GM20431 (cell line): ENCODE measurements at regions not wholly inside any gene's neighbourhood (a gene's known extent, or its start where the extent isn't known, plus 50 kb on each side); places are given as distances from the start of the nearest gene placed in this dataset.

Experiments used
- in situ Hi-C: fragments of 300-500 bp; cut with MseI, MboI; formaldehyde crosslinking; loops from one replicate; pipeline ENCODE4 v1.15.0; 2020; ENCODE audit warnings: low sequenced_read_pairs; ENCODE audit not compliant: unreplicated experiment

DNA sequence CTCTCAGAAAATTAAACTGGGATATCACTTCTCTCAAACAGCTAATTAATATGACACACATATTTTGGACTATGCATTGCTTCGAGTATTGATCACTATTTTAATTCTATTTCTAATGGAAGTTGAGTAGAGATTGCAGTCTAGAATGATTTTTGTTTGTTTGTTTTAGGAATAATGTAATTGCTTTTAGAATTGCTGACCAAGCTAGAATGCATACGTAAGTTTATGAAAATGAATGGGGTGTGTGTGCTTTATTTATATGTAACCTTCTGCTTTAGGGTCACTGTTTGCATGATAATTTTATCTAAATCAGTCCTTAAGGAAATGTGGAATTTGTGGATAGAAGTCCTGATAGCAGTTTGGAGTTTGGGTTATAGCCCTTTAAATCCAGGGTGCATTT lies 371.4 kb downstream of the NR2F2 start:
- in situ Hi-C loops = loop anchor here (25.0 kb wide), 1 partner anchor 110 kb away; no protein-coding TSS in a partner anchor

GRCh38 chr15:96702589-96702988 lies 372.1 kb downstream of the NR2F2 start:
- in situ Hi-C loops = loop anchor here (25.0 kb wide), 1 partner anchor 110 kb away; no protein-coding TSS in a partner anchor

DNA sequence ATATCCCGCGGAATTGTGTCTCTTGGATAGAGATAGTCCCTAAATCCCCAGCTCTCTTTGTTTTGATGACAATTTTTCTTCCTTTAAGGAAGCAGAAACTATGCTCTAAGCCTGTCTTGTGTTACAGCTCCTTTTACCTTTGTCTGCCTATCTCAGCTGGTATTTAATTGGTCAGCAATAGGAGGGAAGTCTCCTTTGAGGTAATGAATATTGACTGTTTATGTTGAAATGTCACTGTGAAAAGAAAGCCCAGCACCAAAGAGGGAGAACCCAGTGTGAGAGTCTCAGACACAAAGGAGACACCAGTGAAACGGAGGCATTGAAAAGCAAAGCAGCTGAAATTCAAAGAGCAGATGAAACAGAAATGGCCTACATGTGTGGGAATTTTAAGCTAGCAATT lies 372.6 kb downstream of the NR2F2 start:
- in situ Hi-C loops = loop anchor here (25.0 kb wide), 1 partner anchor 109 kb away; no protein-coding TSS in a partner anchor

- in situ Hi-C loops = loop anchor here (25.0 kb wide), 1 partner anchor 108 kb away; no protein-coding TSS in a partner anchor
Measured at GRCh38 chr15:96703794-96704550, 373.5 kb downstream of the NR2F2 start.

DNA sequence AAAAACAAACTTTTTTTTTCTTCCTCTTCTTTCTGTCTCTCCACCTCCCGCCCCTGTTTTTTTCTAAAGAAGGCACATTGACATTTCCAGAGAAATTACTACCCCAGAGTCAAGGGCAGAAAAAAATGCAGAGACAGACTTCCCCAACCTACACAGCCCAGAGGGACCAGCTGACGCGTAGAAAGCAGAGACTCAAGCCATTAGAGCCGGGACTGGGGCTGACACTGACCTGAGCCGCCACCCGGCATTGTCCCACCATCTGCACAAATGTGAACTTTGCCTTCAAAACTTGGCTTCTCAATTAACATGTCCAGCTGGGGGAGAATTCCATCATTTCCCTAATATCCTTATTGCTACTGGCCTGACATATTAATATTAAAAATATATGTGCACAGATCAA lies 385.6 kb downstream of the NR2F2 start:
- in situ Hi-C loops = loop anchor here (25.0 kb wide), 1 partner anchor 96 kb away; no protein-coding TSS in a partner anchor

- in situ Hi-C loops = loop anchor here (25.0 kb wide), 1 partner anchor 96 kb away; no protein-coding TSS in a partner anchor
Measured at GRCh38 chr15:96716478-96716877, 386.0 kb downstream of the NR2F2 start.

GRCh38 chr15:96720251-96720650 lies 389.8 kb downstream of the NR2F2 start:
- in situ Hi-C loops = loop anchor here (25.0 kb wide), 1 partner anchor 92 kb away; no protein-coding TSS in a partner anchor

DNA sequence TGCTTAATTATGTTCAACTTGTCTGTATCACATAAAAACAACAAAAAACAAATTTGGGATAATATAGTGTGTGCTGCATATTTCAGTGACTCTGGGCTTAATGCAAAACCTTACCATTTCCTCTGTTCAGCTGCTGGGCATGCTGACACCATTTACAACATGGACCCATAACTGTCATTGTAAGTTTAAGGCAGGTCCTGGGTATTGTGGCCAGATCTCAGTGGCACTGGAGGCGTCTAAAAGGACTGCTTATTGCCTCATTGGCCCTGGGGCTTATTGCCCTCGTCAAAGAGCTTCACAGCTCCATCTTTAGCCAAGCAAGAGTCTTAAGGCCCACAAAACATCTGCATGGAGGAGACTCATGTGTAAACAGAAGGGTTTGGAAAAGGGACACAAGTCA lies 390.2 kb downstream of the NR2F2 start:
- in situ Hi-C loops = loop anchor here (25.0 kb wide), 1 partner anchor 92 kb away; no protein-coding TSS in a partner anchor

- in situ Hi-C loops = no loop called here
Measured at GRCh38 chr15:96728591-96728990, 398.1 kb downstream of the NR2F2 start.

DNA sequence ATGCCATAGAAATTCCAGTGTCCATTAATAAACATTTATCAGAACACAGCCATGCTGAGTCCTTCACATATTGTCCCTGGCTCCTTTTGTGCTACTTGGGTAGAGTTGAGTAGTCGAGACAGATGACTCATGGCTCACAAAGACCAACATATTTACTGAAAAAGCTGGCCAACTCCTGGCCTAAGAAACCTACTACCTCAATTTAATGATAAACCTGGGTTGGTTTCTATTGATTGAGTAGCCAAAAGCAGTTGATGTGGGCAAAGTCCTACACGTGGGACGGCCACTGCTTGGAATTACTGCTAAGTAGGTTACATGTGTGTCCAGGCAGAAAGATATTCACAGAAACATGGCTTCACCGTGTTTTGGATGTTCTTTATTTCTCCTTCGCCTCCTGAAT lies 402.2 kb downstream of the NR2F2 start:
- in situ Hi-C loops = no loop called here

GRCh38 chr15:96733721-96734120 lies 403.2 kb downstream of the NR2F2 start:
- in situ Hi-C loops = no loop called here

DNA sequence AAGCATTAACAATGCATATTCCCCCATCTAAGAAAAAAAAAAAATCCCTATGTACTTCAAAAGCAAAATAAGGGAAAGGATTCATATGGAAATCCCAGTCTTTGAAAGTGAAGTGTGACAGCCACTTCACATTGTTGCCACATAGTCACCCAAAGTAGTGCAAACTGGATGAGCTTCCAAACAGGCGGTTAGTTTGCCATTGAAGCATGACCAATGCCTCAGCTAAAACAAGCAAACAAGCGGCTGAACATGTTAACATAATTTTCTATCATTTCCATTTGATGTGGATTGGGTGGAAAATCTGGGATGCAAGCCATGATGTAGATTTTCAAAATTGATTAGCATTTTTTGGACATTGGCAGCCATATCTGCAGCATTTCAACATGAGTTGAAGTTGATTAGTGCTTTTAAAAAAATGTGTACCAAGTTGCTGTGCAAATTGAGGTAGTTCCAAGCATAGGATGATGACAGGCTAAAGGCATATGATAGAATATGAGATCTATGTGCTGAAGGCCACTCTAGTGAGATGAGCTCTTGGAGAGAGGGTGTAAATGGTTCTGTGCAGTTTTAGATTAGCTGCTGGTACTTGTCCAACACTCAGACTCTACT lies 405.2 kb downstream of the NR2F2 start:
- in situ Hi-C loops = no loop called here

GRCh38 chr15:96736384-96736783 lies 405.9 kb downstream of the NR2F2 start:
- in situ Hi-C loops = no loop called here

DNA sequence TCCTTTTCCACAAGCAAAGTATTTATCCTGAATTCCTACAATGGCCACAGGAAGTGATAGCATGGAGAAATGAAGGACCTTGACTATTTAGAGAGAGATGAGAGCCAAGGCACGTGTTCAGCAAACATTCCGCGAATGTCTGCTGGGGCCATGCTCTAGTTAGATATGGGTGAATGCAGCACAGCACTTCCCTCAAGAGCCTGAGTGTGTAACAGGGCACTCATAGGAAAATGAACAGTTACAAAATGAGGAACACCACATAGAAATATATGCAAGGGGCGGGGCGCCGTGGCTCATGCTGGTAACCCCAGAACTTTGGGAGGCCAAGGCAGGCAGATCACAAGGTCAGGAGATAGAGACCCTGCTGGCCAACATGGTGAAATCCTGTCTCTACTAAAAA lies 406.9 kb downstream of the NR2F2 start:
- in situ Hi-C loops = no loop called here

GRCh38 chr15:96746665-96747064 lies 416.2 kb downstream of the NR2F2 start:
- in situ Hi-C loops = no loop called here

- in situ Hi-C loops = no loop called here
Measured at GRCh38 chr15:96747291-96747690, 416.8 kb downstream of the NR2F2 start.

- in situ Hi-C loops = no loop called here
Measured at GRCh38 chr15:96750361-96750760, 419.9 kb downstream of the NR2F2 start.

DNA sequence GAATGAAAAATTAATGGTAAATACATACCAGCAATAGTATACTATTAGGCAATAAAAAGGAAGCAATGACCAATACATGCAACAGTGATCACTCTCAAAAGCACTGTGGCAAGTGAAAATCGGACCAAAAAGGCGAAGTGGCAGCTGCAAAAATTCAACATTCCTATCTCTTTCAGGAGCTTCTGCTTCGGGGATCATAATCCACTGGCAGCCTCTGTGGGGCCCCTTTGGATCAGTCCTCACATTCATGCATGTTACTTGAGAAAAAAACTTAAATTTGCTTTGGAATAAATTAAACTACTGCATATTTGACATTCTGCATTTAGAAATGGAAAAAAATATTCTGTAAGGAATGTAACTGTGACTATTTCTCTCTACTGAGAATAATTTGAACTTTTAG lies 425.6 kb downstream of the NR2F2 start:
- in situ Hi-C loops = no loop called here

DNA sequence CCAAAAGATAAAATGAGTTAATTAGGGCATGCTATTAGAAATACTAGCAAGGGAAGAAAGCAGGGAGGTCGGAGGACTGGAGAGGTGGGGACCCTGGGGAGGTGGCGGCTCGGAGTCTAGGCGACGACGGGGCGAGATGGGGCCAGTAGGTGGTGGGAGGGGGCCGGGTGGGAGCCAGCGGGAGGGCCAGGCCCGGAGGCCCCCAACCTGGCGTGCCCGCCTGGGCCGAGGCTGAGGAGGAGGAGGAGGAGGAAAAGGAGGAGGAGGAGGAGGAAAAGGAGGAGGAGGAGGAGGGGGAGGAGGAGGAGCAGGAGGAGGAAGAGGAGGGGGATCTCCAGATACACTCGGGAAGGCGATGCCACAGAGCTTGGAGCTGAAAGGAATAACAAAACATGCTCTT lies 426.2 kb downstream of the NR2F2 start:
- in situ Hi-C loops = no loop called here

DNA sequence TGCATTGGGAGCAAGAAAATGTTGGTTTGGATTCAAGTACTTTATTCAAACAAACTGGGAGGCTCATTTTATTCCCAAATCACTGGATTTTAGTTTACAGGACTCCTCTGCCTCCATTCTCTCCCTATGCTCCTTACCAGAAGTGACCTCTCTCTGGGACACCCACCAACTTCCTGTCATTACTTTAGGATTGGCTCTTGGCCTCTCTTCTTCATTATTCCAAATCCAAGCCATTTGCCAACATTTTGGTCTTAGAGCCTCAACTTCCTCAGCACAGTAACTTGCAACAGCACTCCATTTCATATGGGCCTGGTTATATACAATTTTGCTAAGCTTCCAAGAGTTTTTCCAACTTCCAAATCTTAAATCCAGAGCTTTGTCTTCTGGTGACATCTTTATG lies 432.1 kb downstream of the NR2F2 start:
- in situ Hi-C loops = no loop called here

GRCh38 chr15:96764501-96764900 lies 434.0 kb downstream of the NR2F2 start:
- in situ Hi-C loops = no loop called here
